ENCODE measurements at regions not wholly inside any gene's neighbourhood (a gene's known extent, or its start where the extent isn't known, plus 50 kb on each side); places are given as distances from the start of the nearest gene placed in this dataset.
"Not testable (repeated sequence)": the region's sequence is repeated elsewhere in the genome, so short reads cannot be mapped to it uniquely, and the experiment has no call there.

DNA sequence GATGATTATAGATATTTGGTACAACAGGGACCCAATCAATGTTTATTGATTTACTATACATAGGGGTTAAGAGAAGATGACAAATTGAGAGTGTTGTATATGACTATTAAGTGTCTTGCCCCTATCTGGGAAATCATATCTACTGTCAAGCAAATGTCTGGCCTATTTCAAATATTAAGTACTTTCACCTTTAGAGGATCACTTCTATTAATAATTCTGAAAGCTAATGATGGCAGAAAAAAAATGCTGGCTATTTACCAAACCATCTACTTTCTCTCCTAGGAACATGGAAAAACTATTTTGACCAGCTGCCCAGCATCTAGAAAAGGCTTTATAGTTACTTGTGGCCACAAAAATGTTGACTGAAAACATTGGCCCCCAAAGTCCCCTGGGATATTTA, 632.3 kb upstream of the ZNF385D start:
- no peak for DNase-seq (ENCODE audit: low read depth)

DNA sequence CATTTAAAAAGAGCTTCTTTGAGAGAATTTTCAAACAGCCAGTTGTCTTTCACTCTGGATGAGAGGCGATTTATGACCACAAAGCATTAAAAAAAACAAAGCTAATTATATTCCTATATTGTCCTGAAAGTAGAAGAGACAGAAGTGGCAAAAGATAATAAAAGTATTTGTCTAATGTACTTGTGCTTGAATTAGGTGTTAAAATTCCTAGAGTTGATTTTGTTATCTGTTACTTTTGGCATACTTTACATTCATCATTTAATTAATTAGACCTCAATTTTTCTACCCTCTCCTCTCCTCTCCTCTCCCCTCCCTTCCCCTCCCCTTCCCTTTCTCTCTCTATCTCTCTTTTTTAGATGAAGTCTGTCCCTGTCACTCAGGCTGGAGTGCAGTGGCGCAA, 635.1 kb upstream of the ZNF385D start:
- DNase-seq (ENCODE audit: low read depth): no peak

DNA sequence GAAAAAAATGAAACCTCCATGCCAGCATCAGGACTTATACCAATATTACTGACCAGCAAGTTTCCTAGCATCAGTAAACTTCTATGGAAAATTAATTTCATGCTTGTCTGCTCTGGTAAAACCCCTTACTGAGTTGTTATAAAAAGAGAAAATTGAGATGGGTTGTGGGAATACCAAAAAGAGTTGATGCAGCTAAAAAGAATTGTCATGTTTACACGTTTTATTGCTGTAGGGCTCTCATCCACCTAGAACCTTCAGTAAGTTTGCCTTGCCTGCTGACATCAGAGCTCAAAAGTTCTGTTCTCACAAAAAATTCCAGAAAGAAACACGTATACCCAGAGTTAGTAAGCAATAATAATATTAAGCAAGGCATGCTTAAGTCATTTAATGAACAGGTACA, 641.3 kb upstream of the ZNF385D start:
- no peak for DNase-seq (ENCODE audit: low read depth)

DNA sequence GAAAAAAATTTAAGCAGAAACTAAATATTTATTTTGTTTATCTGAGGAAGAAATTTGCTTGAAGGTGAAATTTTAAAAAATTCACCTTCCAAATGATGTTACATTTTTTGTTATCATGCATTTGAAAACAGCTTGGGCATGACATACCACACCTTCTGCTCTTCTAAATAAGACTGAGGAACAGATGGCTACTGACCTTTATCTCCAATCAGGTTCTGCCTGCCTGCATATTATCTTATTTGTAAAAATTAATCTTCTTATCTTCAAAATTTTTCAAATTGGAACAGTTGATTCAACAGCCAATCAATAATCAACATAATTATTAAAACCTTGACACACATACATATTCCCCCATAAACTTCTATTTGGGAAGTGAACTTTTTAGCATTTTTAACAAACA, 641.8 kb upstream of the ZNF385D start:
- DNase-seq (ENCODE audit: low read depth): no peak

DNA sequence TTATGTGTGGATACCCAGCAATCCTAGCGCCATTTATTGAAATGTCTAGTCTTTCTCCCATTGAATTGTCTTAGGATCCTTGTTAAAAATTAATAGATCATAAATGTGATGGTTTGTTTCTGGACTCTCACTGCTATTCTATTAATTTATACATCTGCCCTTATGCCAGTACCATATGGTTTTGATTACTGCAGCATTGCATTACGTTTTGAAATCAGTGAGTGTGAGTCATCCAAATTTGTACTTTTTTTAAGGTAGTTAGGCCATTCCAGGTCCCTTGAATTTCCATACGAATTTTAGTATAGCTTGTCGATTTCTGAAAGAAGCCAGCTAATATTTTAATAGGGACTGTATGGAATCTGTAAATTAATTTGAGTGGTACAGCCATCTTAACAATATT, 648.6 kb upstream of the ZNF385D start:
- DNase-seq (ENCODE audit: low read depth): no peak

DNA sequence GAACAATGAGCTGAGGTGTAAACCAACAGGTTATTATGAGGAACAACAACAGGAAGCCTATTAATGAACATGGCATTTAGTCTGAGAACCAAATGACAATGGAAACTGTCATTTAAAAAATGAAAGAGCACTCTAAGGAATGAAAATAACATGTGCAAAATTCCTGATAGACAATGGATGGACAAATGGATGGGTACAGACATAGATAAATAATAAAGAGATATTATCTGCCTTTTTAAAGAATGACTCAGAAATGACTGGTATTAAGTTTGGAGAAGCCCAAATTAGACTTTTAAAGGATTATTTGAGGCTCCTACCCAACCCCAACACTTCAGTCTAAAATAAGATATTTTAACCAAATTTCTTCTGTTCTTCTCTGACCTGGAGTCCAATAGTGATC, 650.5 kb upstream of the ZNF385D start:
- no peak for DNase-seq (ENCODE audit: low read depth)

DNA sequence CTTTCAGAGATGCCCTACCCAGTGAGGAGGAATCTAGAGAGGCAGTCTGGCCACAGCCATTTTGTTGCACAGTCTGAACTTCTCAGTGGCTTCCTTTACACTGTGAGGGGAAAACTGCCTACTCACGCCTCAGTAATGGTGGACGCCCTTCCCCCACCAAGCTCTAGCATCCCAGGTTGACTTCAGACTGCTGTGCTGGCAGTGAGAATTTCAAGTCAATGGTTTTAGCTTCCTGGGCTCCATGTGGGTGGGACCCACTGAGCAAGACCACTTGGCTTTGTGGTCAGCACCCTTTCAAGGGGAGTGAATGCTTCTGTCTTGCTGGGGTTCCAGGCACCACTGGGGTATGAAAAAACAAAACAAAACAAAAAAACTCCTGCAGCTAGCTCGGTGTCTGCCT, 663.2 kb upstream of the ZNF385D start:
- no peak for DNase-seq (ENCODE audit: low read depth)

DNA sequence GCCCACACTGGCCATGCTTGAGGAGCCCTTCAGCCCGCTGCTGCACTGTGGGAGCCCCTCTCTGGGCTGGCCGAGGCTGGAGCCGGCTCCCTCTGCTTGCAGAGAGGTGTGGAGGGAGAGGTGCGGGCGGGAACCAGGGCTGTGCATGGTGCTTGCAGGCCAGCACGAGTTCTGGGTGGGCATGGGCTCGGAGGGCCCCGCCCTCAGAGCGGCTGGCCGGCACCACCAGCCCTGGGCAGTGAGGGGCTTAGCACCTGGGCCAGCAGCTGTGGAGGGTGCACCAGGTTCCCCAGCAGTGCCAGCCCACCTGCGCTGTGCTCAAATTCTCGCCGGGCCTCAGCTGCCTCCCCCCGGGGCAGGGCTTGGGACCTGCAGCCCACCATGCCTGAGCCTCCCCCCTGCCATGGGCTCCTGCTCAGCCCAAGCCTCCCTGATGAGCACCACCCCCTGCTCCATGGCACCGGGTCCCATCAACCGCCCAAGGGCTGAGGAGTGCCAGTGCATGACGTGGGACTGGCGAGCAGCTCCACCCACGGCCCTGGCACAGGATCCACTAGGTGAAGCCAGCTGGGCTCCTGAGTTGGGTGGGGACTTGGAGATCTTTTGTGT, 665.9 kb upstream of the ZNF385D start:
- DNase-seq (ENCODE audit: low read depth): not testable (repeated sequence)

DNA sequence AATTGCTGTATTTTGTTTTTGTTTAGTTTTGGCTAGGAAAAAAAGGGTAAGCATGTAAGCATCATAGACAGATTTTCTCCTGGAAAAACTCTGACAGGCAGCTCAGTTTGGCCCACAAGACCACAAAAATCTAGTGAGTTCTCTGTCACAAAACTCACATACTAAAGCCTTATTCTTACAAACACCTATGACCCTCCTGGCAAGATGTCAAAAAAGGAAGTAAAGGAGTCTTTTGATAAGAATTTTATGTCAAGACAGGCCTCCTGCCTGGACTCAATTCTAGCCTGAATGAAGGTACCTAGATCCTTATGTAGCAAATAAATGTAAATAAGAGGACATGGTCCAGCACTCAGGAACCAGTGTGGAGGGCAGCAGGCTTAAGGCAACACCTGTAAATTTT, 668.3 kb upstream of the ZNF385D start:
- no peak for DNase-seq (ENCODE audit: low read depth)

DNA sequence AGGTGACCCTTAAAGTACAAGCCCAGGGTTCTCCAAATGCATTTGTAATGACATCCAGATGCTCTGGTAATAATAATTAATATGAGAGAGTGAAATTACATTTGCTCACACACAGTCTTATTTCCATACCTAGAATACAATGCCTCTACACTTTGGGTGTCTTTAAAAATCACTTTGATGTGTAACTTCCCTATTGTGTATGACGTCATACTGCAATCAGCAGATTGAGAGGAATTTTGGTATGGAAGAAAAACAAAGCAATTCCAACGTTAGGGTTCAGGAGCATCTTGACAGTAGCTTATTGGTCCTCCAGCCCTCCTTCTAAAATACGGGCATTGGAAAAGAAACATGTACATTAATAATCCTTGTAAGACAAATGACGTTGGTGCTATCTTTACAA, 670.6 kb upstream of the ZNF385D start:
- DNase-seq (ENCODE audit: low read depth): no peak

DNA sequence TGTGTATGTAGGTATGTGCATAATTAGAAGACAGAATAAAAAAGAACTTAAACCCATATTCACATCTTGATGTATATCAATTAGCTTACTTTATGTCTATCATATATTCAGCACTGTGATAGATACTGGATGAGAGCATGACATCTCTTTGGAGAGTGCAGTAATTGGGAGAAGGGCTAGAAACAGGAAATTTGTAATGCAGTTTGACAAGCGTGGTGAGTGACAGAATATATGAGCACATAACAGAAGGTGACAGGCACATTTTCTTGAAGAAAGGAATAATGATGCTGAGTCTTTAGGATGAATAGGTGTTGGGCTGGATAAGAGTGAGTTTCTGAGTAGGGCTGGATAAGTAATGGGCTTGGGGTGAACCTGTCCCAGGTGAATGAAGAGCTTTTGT, 680.3 kb upstream of the ZNF385D start:
- no peak for DNase-seq (ENCODE audit: low read depth)

DNA sequence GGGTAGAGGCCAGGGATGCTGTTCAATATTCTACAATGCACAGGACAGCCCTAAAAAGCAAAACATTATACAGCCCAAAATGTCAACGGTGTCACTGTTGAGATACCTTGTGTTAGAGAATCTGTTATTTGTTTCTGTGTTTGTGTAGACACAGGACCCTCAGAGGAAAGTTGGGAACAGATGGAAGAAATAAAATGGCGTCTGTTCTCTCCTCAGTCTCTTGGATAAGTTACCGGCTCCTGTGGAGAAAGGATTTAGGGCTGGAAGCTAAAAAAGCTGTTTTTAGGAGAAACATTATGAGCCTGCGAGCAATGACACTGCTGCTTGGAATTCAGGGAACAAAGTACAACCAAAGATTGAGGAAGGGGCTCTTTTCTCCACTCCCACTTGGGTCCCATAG, 688.6 kb upstream of the ZNF385D start:
- no peak for DNase-seq (ENCODE audit: low read depth)

DNA sequence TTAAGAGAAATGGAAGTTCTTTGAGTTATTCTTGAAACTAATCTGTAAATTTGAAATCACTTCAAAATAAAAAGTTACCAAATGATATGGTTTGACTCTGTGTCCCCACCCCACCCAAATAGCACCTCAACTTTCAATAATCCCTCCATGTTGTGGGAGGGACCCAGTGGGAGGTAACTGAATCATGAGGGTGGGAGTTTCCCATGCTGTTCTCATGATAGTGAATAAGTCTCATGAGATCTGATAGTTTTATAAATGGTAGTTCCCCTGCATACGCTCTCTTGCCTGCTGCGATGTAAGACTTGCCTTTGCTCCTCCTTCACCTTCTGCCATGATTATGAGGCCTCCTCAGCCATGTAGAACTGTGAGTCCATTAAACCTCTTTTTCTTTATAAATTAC, 690.7 kb upstream of the ZNF385D start:
- no peak for DNase-seq (ENCODE audit: low read depth)

DNA sequence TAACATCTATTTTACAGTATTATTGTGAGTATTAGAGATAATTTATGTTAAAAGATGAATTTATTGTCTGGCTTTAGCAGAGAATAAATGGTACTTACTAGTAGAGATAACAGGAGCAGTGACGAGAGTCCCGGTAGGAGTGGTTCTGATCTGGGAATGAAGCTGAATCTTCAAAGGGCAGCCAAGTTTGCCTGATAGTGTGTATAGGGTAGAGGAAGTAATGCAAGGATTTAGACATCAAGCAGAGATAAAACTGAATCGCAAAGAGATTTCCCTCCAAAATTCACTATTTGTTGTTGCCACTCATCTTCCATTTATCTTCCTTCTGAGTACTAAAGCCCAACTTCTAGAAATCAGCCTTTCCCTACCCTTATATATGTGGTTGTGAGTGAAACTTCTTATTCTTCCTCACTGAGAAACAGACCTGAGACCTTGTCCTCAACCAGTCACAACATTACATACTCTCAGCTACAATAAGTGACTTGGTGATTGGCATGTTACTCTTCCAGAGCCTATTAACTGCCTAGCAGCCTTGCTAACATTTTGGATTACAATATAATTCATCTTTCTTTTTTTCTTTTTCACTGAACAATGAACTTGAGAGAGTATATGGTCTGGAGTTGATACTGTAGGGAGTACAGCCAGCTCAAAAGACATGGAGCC, 692.7 kb upstream of the ZNF385D start:
- no peak for DNase-seq (ENCODE audit: low read depth)

DNA sequence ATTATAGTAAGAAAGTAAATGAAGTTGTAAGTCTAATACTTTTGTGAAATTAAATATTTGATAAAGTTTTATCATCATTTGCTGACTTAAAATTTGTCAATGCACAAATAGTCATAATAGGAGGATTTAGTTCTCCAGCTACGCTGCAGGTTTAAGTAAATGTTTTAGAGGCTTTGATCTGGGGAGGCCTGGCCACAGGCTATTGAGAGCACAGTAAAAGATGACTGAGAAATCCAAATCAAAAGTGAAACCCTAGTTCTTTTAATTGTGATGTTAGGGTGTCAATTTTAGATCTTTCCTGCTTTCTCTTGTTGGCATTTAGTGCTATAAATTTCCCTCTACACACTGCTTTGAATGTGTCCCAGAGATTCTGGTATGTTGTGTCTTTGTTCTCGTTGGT, 694.3 kb upstream of the ZNF385D start:
- not testable (repeated sequence) for DNase-seq (ENCODE audit: low read depth)

DNA sequence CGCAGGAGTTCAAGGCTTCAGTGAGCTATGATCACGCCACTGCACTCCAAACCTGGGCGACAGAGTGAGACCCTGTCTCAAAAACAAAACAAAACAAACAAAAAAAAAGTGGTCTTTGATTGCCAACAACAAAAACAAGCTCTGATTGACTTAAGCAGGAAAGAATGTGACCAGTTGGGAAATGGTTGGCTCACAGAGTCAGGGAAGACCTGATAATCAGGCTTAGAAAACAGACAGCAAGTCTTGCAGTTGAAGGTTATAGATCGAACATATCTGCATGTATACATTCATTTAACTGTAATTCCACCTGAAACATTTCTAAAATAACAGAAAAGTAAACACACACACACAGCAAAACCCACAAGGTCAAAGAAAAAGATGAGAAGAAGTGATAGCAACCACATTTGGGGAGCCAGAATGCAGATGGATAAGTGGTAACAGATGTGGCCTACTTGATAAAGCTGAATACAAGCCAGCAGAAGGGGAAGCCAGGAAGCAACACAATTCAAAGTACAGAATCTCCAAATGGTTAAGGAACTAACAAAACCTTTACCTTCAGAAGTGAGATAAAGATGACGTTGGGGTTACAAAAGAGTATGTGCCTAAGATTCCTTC, 699.9 kb upstream of the ZNF385D start:
- peak; percentile 76 for DNase-seq (ENCODE audit: low read depth)

DNA sequence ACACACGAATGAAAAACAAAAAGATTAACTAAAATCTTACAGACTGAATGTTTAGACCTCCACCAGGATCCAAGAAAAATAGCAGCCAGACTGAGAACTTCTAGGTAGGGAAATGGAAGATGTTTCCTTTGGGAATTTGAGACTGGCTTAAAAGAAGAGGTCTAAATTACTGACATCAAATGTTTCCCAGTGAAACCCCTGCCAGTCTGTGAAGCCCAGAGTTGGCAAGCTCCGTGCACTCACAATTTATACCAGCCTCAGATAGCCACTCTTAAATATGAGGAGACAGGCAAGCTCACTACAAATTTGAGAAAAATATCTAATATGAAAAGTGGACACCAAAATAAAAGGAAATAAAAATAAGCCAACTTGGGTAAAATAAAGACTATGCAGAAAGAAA, 700.5 kb upstream of the ZNF385D start:
- DNase-seq (ENCODE audit: low read depth): no peak

DNA sequence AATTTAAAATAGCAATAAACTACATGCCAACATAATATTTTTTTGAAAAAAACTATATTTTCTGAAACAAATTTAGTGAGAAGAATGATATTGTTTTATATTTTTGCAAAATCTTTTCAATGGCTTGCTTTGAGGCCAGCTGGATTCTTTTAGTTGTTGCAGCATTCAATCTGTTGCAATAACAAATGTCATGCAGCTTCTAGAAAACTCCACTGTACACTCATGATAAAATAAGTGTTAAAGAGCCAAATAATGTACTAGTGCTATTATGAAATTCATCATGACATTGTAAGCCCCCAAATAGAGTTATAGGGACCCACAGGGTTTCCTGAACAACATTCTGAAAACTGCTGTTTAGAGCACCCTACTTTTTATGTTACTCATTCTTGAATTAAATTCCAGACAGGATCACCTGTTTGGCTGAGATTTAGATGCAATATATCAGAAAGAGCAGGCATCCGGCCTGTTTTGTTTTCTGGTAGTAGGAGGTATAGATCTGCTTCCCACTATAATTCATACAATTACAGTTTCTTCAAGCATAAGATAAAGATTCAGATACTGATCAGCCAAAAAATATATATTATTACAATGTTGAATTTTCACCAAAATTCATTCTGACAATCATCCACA, 703.0 kb upstream of the ZNF385D start:
- DNase-seq (ENCODE audit: low read depth): no peak

DNA sequence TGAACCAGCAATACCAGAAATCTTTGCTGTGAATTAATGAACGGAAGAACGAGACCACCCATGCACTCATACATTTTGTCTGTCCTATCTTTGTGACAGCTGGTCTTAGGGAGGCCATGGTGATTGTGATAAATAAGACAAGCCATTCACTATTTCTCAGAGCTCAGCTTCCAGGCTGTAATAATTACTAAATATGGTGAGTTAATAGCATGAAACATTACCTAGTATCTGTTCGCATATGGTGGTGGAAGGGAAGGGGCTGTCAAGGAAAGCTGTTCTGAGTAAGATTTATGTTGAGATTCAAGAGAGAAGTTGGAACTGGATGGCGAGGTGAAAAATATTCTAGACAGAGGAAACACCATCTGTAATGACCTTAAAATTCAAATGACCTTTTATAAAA, 719.0 kb upstream of the ZNF385D start:
- DNase-seq (ENCODE audit: low read depth): no peak

DNA sequence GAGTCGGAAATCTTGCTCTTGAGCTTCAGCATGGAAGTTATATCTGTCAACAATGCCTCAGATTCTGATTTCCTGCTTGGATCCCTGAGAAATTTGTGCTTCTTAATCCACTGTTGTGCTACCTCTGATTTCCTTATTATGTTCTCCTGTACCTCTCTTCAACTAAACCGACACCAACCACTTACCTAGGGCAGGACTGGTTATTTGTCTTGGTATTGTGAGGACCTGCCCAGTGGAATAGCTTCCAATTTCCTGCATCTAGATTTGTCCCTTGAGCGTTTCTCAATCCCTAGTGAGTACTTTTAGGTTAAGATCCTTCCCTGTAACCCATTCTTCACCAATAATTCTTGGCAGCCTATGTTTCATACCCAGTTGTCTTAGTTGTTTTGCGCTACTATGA, 720.5 kb upstream of the ZNF385D start:
- DNase-seq (ENCODE audit: low read depth): no peak

DNA sequence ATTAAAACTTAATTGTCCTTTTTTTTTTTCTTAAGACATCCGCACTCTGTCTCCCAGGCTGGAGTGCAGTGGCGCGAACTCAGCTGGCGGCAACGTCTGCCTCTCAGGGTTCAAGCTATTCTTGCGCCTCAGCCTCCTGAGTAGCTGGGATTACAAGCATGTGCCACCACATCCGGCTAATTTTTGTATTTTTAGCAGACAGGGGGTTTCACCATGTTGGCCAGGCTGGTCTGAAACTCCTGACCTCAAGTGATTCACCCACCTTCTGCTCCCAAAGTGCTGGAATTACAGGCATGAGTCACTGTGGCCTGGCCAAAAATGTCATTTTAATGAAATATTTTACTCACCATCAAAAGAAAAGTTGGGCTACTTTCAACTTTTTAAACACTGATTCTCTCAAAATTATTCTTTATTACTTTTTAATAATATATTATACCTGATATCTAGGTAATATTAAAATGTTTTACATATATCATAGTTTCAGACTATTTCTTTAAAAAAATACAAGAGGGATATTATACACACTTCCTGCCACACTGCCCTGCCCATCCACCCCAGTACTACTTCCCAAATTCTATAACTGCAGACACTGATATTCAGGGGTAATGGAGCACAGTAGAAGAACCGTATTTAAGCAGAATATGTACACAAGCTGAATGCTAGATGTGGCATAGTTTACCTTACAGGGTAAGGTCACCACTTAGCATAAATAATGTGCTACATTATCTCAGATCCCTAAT, 723.9 kb upstream of the ZNF385D start:
- no peak for DNase-seq (ENCODE audit: low read depth)

DNA sequence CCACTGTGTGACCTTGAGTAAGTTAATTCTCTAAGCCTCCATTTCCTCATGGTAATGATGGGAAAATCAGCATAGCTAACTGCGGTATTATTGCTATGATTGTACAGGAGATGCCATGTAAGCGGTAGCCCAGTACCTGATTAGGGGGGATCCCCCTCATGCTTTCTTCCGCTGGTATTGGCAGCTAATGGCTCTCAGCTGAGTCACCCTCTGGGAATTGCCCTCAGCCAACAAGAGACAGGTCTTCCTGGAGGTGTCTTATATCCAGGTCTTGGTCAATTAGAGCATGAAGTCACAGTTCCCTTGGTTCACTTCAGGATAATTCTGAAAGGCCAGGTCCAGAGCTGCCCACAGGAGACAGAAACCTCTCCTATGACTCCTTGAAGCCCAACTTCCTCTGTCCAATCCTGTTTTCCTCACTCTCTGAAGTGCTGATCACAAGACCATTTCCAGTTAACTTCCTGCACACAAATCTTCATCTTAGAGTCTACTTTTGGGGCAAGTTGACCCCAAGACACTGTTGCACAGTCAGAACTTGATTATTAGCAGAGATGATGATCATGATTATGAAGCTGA, 724.7 kb upstream of the ZNF385D start:
- no peak for DNase-seq (ENCODE audit: low read depth)
